Cardiac fibroblast (primary cell): ENCODE measurements at regions not wholly inside any gene's neighbourhood (a gene's known extent, or its start where the extent isn't known, plus 50 kb on each side); places are given as distances from the start of the nearest gene placed in this dataset.

Experiments
- DNase-seq, 2 donors: peaks; one replicate each; pipeline versions ENCODE4 v3.0.0 to v3.0.0-alpha.2; 2010; ENCODE audit warnings: low read depth in 2 of 2
- H3K4me3 ChIP-seq, 2 donors: replicated peaks in 1 of 2; 1 replicate in 1 of 2; 2 replicates in 1 of 2; pipeline ENCODE4 v1.5.1; 2011; ENCODE audit warnings: low read depth in 2 of 2, low read length in 2 of 2, mild to moderate bottlenecking in 2 of 2, moderate library complexity in 1 of 2
- CTCF ChIP-seq: IDR thresholded peaks from one replicate; pipeline ENCODE4 v1.5.1; 2011; ENCODE audit warnings: low read depth, mild to moderate bottlenecking, low read length, inconsistent platforms

- no peak for DNase-seq
- TF ChIP-seq CTCF, result no peak
- H3K4me3 ChIP-seq, result no peak overlapping the region
Measured at GRCh38 chr4:84419201-84419600, 79.9 kb downstream of the NKX6-1 start.

- DNase-seq, result no peak
- TF ChIP-seq CTCF, result no peak
- H3K4me3 ChIP-seq, result no peak overlapping the region
Measured at GRCh38 chr4:84417997-84418709, 80.9 kb downstream of the NKX6-1 start.

GRCh38 chr4:84413976-84414375 lies 85.1 kb downstream of the NKX6-1 start:
- H3K4me3 ChIP-seq, result no peak overlapping the region
- TF ChIP-seq CTCF, result no peak
- DNase-seq, result no peak

- DNase-seq, result no peak
- no peak for TF ChIP-seq CTCF
- H3K4me3 ChIP-seq, result no peak overlapping the region
Measured at GRCh38 chr4:84413480-84413879, 85.6 kb downstream of the NKX6-1 start.

- no peak for DNase-seq
- TF ChIP-seq CTCF, result no peak
- no peak overlapping the region for H3K4me3 ChIP-seq
Measured at GRCh38 chr4:84412062-84412461, 87.0 kb downstream of the NKX6-1 start.

- TF ChIP-seq CTCF, result no peak
- H3K4me3 ChIP-seq, result no peak overlapping the region
- no peak for DNase-seq
Measured at GRCh38 chr4:84407554-84408407, 91.3 kb downstream of the NKX6-1 start.
